ENCODE measurements at regions not wholly inside any gene's neighbourhood (a gene's known extent, or its start where the extent isn't known, plus 50 kb on each side); places are given as distances from the start of the nearest gene placed in this dataset.
"Not testable (repeated sequence)": the region's sequence is repeated elsewhere in the genome, so short reads cannot be mapped to it uniquely, and the experiment has no call there.

- no peak for DNase-seq
Observed at GRCh38 chr5:28714907-28715698, 1676.7 kb upstream of the CDH9 start.

- DNase-seq: no peak
Observed at GRCh38 chr5:28710360-28710759, 1672.0 kb upstream of the CDH9 start.

- no peak for DNase-seq
Observed at GRCh38 chr5:28708472-28708871, 1670.1 kb upstream of the CDH9 start.

- DNase-seq: no peak
Observed at GRCh38 chr5:28707706-28708105, 1669.3 kb upstream of the CDH9 start.

- no peak for DNase-seq
Observed at GRCh38 chr5:28703651-28704260, 1665.4 kb upstream of the CDH9 start.

GRCh38 chr5:28691526-28691925 lies 1653.1 kb upstream of the CDH9 start:
- DNase-seq: no peak

GRCh38 chr5:28685794-28686193 lies 1647.4 kb upstream of the CDH9 start:
- no peak for DNase-seq

- DNase-seq: no peak
Observed at GRCh38 chr5:28678899-28679298, 1640.5 kb upstream of the CDH9 start.

GRCh38 chr5:28666110-28666509 lies 1627.7 kb upstream of the CDH9 start:
- no peak for DNase-seq

GRCh38 chr5:28648108-28648507 lies 1609.7 kb upstream of the CDH9 start:
- DNase-seq: no peak

- no peak for DNase-seq
Observed at GRCh38 chr5:28632607-28633006, 1594.2 kb upstream of the CDH9 start.

- DNase-seq: no peak
Observed at GRCh38 chr5:28603869-28604268, 1565.5 kb upstream of the CDH9 start.

GRCh38 chr5:28602429-28602828 lies 1564.0 kb upstream of the CDH9 start:
- no peak for DNase-seq

GRCh38 chr5:28596707-28597106 lies 1558.3 kb upstream of the CDH9 start:
- DNase-seq: not testable (repeated sequence)

- DNase-seq: no peak
Observed at GRCh38 chr5:28580616-28581015, 1542.2 kb upstream of the CDH9 start.

- no peak for DNase-seq
Observed at GRCh38 chr5:28576022-28576421, 1537.6 kb upstream of the CDH9 start.

GRCh38 chr5:28575368-28575767 lies 1537.0 kb upstream of the CDH9 start:
- DNase-seq: no peak

- no peak for DNase-seq
Observed at GRCh38 chr5:28574606-28575005, 1536.2 kb upstream of the CDH9 start.

GRCh38 chr5:28567048-28567447 lies 1528.7 kb upstream of the CDH9 start:
- no peak for DNase-seq

- DNase-seq: no peak
Observed at GRCh38 chr5:28561522-28561921, 1523.1 kb upstream of the CDH9 start.

GRCh38 chr5:28558196-28558595 lies 1519.8 kb upstream of the CDH9 start:
- no peak for DNase-seq

- DNase-seq: no peak
Observed at GRCh38 chr5:28557114-28557513, 1518.7 kb upstream of the CDH9 start.

GRCh38 chr5:28549588-28549987 lies 1511.2 kb upstream of the CDH9 start:
- no peak for DNase-seq

GRCh38 chr5:28548856-28549255 lies 1510.5 kb upstream of the CDH9 start:
- no peak for DNase-seq

- DNase-seq: no peak
Observed at GRCh38 chr5:28544501-28544900, 1506.1 kb upstream of the CDH9 start.
